Transverse colon (tissue), 3 donors: ENCODE measurements at regions not wholly inside any gene's neighbourhood (a gene's known extent, or its start where the extent isn't known, plus 50 kb on each side); places are given as distances from the start of the nearest gene placed in this dataset.

Source experiments
- CTCF ChIP-seq, 5 experiments: fragments of 200-600 bp in 3 of 5; fragments of 450-650 bp in 2 of 5; sonication (generic) in 3 of 5; IDR thresholded peaks; 1 replicate in 2 of 5; 2 replicates in 3 of 5; pipeline ENCODE4 v1.5.1; 2016 to 2017; ENCODE audit warnings: antibody characterized with exemption in 5 of 5, inconsistent platforms in 3 of 5, mild to moderate bottlenecking in 2 of 5, moderate library complexity in 1 of 5
- POLR2A ChIP-seq: fragments of 450-650 bp; IDR thresholded peaks from one replicate; pipeline ENCODE4 v1.6.1; 2016; ENCODE audit warnings: antibody characterized with exemption, mild to moderate bottlenecking, moderate library complexity

- no peak for TF ChIP-seq POLR2A
- no peak for TF ChIP-seq CTCF (IDR thresholded peaks at IDR 0.05)
Measured at GRCh38 chr7:8881916-8882315, 448.5 kb downstream of the NXPH1 start.
